Mucosa of rectum (tissue), 2 donors: ENCODE measurements at regions not wholly inside any gene's neighbourhood (a gene's known extent, or its start where the extent isn't known, plus 50 kb on each side); places are given as distances from the start of the nearest gene placed in this dataset.

Experiments
- H3K27ac ChIP-seq, 2 donors: one replicate each; pipeline ENCODE4 v1.7.0; 2013; ENCODE audit warnings: inconsistent platforms in 2 of 2, low read depth in 2 of 2, low read length in 2 of 2
- H3K27me3 ChIP-seq, 2 donors: one replicate each; pipeline ENCODE4 v1.7.0; 2013; ENCODE audit warnings: low read length in 2 of 2; ENCODE audit not compliant: control insufficient read depth in 2 of 2, insufficient read depth in 2 of 2
- H3K36me3 ChIP-seq, 2 donors: one replicate each; pipeline ENCODE4 v1.7.0; 2013; ENCODE audit warnings: low read length in 2 of 2; ENCODE audit not compliant: control insufficient read depth in 2 of 2, insufficient read depth in 2 of 2
- H3K4me1 ChIP-seq, 2 donors: one replicate each; pipeline ENCODE4 v1.7.0; 2013; ENCODE audit warnings: low read length in 2 of 2, mild to moderate bottlenecking in 1 of 2; ENCODE audit not compliant: control insufficient read depth in 2 of 2, insufficient read depth in 2 of 2
- H3K4me3 ChIP-seq, 2 donors: one replicate each; pipeline ENCODE4 v1.7.0; 2013; ENCODE audit warnings: low read length in 2 of 2
- H3K9ac ChIP-seq, 2 donors: one replicate each; pipeline ENCODE4 v1.7.0; 2013; ENCODE audit warnings: low read length in 2 of 2, low read depth in 1 of 2, mild to moderate bottlenecking in 1 of 2
- H3K9me3 ChIP-seq, 2 donors: one replicate each; pipeline ENCODE4 v1.7.0; 2013; ENCODE audit warnings: low read length in 2 of 2; ENCODE audit not compliant: control insufficient read depth in 2 of 2
- donor health status: healthy.
- donor health status: Normal muscosa, but diverticular disease.

GRCh38 chr7:116443101-116443523 is 56.4 kb upstream of the CAV2 start:
- H3K27ac ChIP-seq = no peak overlapping the region

GRCh38 chr7:116443646-116444045 is 55.9 kb upstream of the CAV2 start:
- H3K36me3 ChIP-seq = no peaks in the 10 kb centered on the region
- no peak overlapping the region for H3K4me3 ChIP-seq
- H3K9me3 ChIP-seq = no peaks in the 10 kb centered on the region
- H3K9ac ChIP-seq = no peak overlapping the region
- H3K27me3 ChIP-seq = no peaks in the 10 kb centered on the region
- H3K4me1 ChIP-seq = peaks cover 0 to 2% of the 10 kb centered on the region in 2 donors
- H3K27ac ChIP-seq = no peak overlapping the region

More at GRCh38 chr7:116443101-116443523, 56.4 kb upstream of the CAV2 start:
- Histone ChIP-seq H3K9ac (no peak overlapping the region), H3K27me3 (no peaks in the 10 kb centered on the region), H3K4me1 (peaks cover 2% of the 10 kb centered on the region in 2 donors), H3K36me3 (no peaks in the 10 kb centered on the region), H3K4me3 (no peak overlapping the region), H3K9me3 (no peaks in the 10 kb centered on the region)

GRCh38 chr7:116445447-116446211 is 53.9 kb upstream of the CAV2 start:
- Histone ChIP-seq H3K27ac (no peak overlapping the region), H3K27me3 (no peaks in the 10 kb centered on the region), H3K9ac (no peak overlapping the region), H3K9me3 (no peaks in the 10 kb centered on the region), H3K36me3 (no peaks in the 10 kb centered on the region), H3K4me1 (peaks cover 0 to 2% of the 10 kb centered on the region in 2 donors), H3K4me3 (no peak overlapping the region)

- Histone ChIP-seq H3K27me3 (no peaks in the 10 kb centered on the region), H3K9me3 (no peaks in the 10 kb centered on the region), H3K9ac (no peak overlapping the region), H3K27ac (no peak overlapping the region), H3K4me1 (peaks cover 0 to 2% of the 10 kb centered on the region in 2 donors), H3K4me3 (no peak overlapping the region), H3K36me3 (no peaks in the 10 kb centered on the region)
These were observed 53.2 kb upstream of the CAV2 start for GRCh38 chr7:116446212-116446855.

- no peaks in the 10 kb centered on the region for H3K27me3 ChIP-seq
- no peaks in the 10 kb centered on the region for H3K36me3 ChIP-seq
- H3K4me1 ChIP-seq = peaks cover 0 to 2% of the 10 kb centered on the region in 2 donors
- H3K9ac ChIP-seq = no peak overlapping the region
- H3K9me3 ChIP-seq = no peaks in the 10 kb centered on the region
- no peak overlapping the region for H3K27ac ChIP-seq
- H3K4me3 ChIP-seq = no peak overlapping the region
These were observed 52.1 kb upstream of the CAV2 start for GRCh38 chr7:116447436-116447835.

GRCh38 chr7:116447966-116448839 is 51.3 kb upstream of the CAV2 start:
- peaks cover 0 to 2% of the 10 kb centered on the region in 2 donors for H3K4me1 ChIP-seq
- H3K27me3 ChIP-seq = no peaks in the 10 kb centered on the region
- no peaks in the 10 kb centered on the region for H3K9me3 ChIP-seq
- no peak overlapping the region for H3K9ac ChIP-seq
- H3K36me3 ChIP-seq = no peaks in the 10 kb centered on the region
- H3K27ac ChIP-seq = no peak overlapping the region
- H3K4me3 ChIP-seq = no peak overlapping the region

- Histone ChIP-seq H3K9me3 (no peaks in the 10 kb centered on the region), H3K36me3 (no peaks in the 10 kb centered on the region), H3K4me3 (no peak overlapping the region), H3K9ac (no peak overlapping the region), H3K4me1 (peaks cover 0 to 2% of the 10 kb centered on the region in 2 donors), H3K27ac (no peak overlapping the region), H3K27me3 (no peaks in the 10 kb centered on the region)
These were observed 50.1 kb upstream of the CAV2 start for GRCh38 chr7:116449441-116449840.
